Gastroesophageal sphincter (tissue), 3 donors: ENCODE measurements at regions not wholly inside any gene's neighbourhood (a gene's known extent, or its start where the extent isn't known, plus 50 kb on each side); places are given as distances from the start of the nearest gene placed in this dataset.

ENCODE experiments used
- POLR2A ChIP-seq, 2 donors: fragments of 450-650 bp; IDR thresholded peaks; one replicate each; pipeline ENCODE4 v1.6.1; 2017; ENCODE audit warnings: antibody characterized with exemption in 2 of 2, mild to moderate bottlenecking in 2 of 2, moderate library complexity in 1 of 2
- TF ChIP-seq, protein P1 (sequence below), 4 experiments: fragments of 200-600 bp in 2 of 4; fragments of 450-650 bp in 2 of 4; sonication (generic) in 1 of 4; IDR thresholded peaks; one replicate each; pipeline ENCODE4 v1.5.1; 2017 to 2019; ENCODE audit warnings: antibody characterized with exemption in 4 of 4, mild to moderate bottlenecking in 2 of 4, moderate library complexity in 2 of 4

GRCh38 chr6:115456848-115457247, 603.8 kb downstream of the FRK start:
- TF ChIP-seq POLR2A (IDR thresholded peaks at IDR 0.05), result no peak
- TF ChIP-seq, protein P1, sequence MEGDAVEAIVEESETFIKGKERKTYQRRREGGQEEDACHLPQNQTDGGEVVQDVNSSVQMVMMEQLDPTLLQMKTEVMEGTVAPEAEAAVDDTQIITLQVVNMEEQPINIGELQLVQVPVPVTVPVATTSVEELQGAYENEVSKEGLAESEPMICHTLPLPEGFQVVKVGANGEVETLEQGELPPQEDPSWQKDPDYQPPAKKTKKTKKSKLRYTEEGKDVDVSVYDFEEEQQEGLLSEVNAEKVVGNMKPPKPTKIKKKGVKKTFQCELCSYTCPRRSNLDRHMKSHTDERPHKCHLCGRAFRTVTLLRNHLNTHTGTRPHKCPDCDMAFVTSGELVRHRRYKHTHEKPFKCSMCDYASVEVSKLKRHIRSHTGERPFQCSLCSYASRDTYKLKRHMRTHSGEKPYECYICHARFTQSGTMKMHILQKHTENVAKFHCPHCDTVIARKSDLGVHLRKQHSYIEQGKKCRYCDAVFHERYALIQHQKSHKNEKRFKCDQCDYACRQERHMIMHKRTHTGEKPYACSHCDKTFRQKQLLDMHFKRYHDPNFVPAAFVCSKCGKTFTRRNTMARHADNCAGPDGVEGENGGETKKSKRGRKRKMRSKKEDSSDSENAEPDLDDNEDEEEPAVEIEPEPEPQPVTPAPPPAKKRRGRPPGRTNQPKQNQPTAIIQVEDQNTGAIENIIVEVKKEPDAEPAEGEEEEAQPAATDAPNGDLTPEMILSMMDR (IDR thresholded peaks at IDR 0.05), result no peak
